ENCODE measurements at regions not wholly inside any gene's neighbourhood (a gene's known extent, or its start where the extent isn't known, plus 50 kb on each side); places are given as distances from the start of the nearest gene placed in this dataset.
"Not testable (repeated sequence)": the region's sequence is repeated elsewhere in the genome, so short reads cannot be mapped to it uniquely, and the experiment has no call there.

- H3K4me3 Mint-ChIP-seq; H3K9me3 ChIP-seq (ENCODE audit: control insufficient read depth in 1 of 2, low read length in 2 of 2); H3K9me3 Mint-ChIP-seq; H3K4me1 ChIP-seq (ENCODE audit: insufficient read depth, low read length); H3K36me3 Mint-ChIP-seq; POLR2A ChIA-PET (ENCODE audit: partially characterized antibody); H3K4me1 Mint-ChIP-seq; H3K27me3 Mint-ChIP-seq; H3K27ac ChIP-seq (ENCODE audit: low read depth, low read length); H3K4me3 ChIP-seq (ENCODE audit: low read length in 2 of 2); H3K27ac Mint-ChIP-seq; intact Hi-C loops (cut with micrococcal nuclease); DNase-seq; H3K36me3 ChIP-seq (ENCODE audit: insufficient read depth, low read length); H3K27me3 ChIP-seq (ENCODE audit: insufficient read depth, low read length); CTCF ChIA-PET (ENCODE audit: partially characterized antibody): not testable (repeated sequence)
These were observed 121.8 kb upstream of the RASA1 start for GRCh38 chr5:87145853-87146252.

DNA sequence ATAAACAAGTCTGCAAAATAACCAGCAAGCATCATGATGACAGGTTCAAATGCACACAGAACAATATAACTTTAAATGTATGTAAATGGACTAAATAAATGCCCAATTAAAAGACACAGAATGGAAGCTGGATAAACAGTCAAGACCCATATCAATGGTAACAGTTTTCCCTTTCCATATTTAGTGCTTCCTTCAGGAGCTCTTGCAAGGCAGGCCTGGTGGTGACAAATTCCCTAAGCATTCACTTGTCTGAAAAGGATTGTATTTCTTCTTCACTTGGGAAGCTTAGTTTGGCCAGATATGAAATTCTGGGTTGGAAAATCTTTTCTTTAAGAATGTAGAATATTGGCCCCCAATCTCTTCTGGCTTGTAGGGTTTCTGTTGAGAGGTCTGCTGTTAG, 120.2 kb upstream of the RASA1 start:
- Mint-ChIP-seq H3K9me3 (peaks cover 0 to 7% (median 0%) of the 10 kb centered on the region in 8 donors), H3K4me1 (peaks cover 0 to 4% (median 3%) of the 10 kb centered on the region in 4 donors), H3K36me3 (no peaks in the 10 kb centered on the region), H3K27ac (no peak overlapping the region), H3K27me3 (no peaks in the 10 kb centered on the region), H3K4me3 (no peak overlapping the region)
- Histone ChIP-seq H3K27ac (ENCODE audit: low read depth, low read length) (no peak overlapping the region), H3K9me3 (ENCODE audit: control insufficient read depth in 1 of 2, low read length in 2 of 2) (no peaks in the 10 kb centered on the region), H3K4me3 (ENCODE audit: low read length in 2 of 2) (no peak overlapping the region), H3K4me1 (ENCODE audit: insufficient read depth, low read length) (no peaks in the 10 kb centered on the region), H3K36me3 (ENCODE audit: insufficient read depth, low read length) (no peaks in the 10 kb centered on the region), H3K27me3 (ENCODE audit: insufficient read depth, low read length) (no peaks in the 10 kb centered on the region)
- intact Hi-C loops (cut with micrococcal nuclease): no loop called here
- ChIA-PET CTCF (ENCODE audit: partially characterized antibody) (interaction anchor here (0.6 to 1.6 kb wide), 3 partner anchors 9 to 17 kb away, joined by 3 read pairs; no protein-coding TSS in a partner anchor), POLR2A (ENCODE audit: partially characterized antibody) (no interaction called here)
- DNase-seq: no peak

DNA sequence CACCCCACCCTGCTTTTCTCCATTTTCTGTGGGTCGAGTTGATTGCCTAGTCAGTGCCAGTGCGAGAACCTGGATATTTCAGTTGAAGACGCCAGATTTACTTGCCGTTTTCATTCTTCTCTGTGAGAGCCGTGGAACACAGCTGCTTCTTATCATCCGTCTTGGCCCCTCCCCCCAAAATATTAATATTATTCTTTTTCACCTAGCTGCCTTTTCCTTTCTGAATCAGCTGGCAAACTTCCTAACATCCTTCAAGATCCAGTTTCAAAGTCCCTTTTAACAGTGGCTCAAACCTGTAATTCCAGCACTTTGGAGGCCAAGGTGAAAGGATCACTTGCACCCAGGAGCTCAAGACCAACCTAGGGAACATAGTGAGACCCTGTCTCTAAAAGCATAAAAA, 117.1 kb upstream of the RASA1 start:
- Mint-ChIP-seq H3K4me1 (peaks cover 0 to 4% (median 3%) of the 10 kb centered on the region in 4 donors), H3K36me3 (no peaks in the 10 kb centered on the region)
- intact Hi-C loops (cut with micrococcal nuclease): no loop called here

DNA sequence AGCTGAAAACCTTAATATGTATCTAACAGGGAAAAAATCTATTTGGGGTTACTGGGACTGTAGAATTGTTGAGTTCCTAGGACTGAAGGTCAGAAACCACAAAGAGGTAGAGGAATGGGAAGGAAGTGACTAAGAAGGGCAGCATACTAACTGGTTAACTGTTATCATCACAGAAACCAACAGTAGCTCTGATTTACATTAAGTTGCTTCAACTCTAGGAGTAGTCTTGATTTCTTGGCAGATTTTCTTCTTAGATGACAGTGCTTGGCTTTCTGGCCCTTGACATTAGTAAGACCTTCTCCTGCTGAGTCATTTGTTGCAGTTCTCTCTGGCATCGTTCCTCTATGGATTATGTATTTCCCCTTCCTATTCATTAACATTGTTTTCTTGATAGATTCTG, 116.1 kb upstream of the RASA1 start:
- intact Hi-C loops (cut with micrococcal nuclease): no loop called here

More for the DNA sequence above, 117.1 kb upstream of the RASA1 start:
- peak overlapping the region in 1 of 8 donors; percentile 15 for H3K4me3 Mint-ChIP-seq
- H3K27ac Mint-ChIP-seq: no peak overlapping the region
- peaks cover 0 to 4% (median 0%) of the 10 kb centered on the region in 8 donors for H3K9me3 Mint-ChIP-seq
- H3K27me3 ChIP-seq (ENCODE audit: insufficient read depth, low read length): no peaks in the 10 kb centered on the region
- no peak overlapping the region for H3K4me3 ChIP-seq (ENCODE audit: low read length in 2 of 2)
- no peaks in the 10 kb centered on the region for H3K4me1 ChIP-seq (ENCODE audit: insufficient read depth, low read length)
- H3K36me3 ChIP-seq (ENCODE audit: insufficient read depth, low read length): no peaks in the 10 kb centered on the region
- no peak for DNase-seq
- no peak overlapping the region for H3K27ac ChIP-seq (ENCODE audit: low read depth, low read length)
- CTCF ChIA-PET (ENCODE audit: partially characterized antibody): no interaction called here
- POLR2A ChIA-PET (ENCODE audit: partially characterized antibody): no interaction called here
- H3K9me3 ChIP-seq (ENCODE audit: control insufficient read depth in 1 of 2, low read length in 2 of 2): no peaks in the 10 kb centered on the region
- H3K27me3 Mint-ChIP-seq: no peaks in the 10 kb centered on the region

GRCh38 chr5:87152886-87153285, 114.8 kb upstream of the RASA1 start:
- peaks cover 0 to 4% (median 3%) of the 10 kb centered on the region in 4 donors for H3K4me1 Mint-ChIP-seq
- no peaks in the 10 kb centered on the region for H3K36me3 Mint-ChIP-seq
- Histone ChIP-seq H3K4me1 (ENCODE audit: insufficient read depth, low read length) (no peaks in the 10 kb centered on the region), H3K4me3 (ENCODE audit: low read length in 2 of 2) (no peak overlapping the region), H3K36me3 (ENCODE audit: insufficient read depth, low read length) (no peaks in the 10 kb centered on the region), H3K27me3 (ENCODE audit: insufficient read depth, low read length) (no peaks in the 10 kb centered on the region), H3K27ac (ENCODE audit: low read depth, low read length) (no peak overlapping the region), H3K9me3 (ENCODE audit: control insufficient read depth in 1 of 2, low read length in 2 of 2) (no peaks in the 10 kb centered on the region)
- ChIA-PET CTCF (ENCODE audit: partially characterized antibody) (no interaction called here), POLR2A (ENCODE audit: partially characterized antibody) (no interaction called here)
- peaks cover 0 to 4% (median 0%) of the 10 kb centered on the region in 8 donors for H3K9me3 Mint-ChIP-seq
- no peaks in the 10 kb centered on the region for H3K27me3 Mint-ChIP-seq
- H3K4me3 Mint-ChIP-seq: no peak overlapping the region
- DNase-seq: no peak
- intact Hi-C loops (cut with micrococcal nuclease): no loop called here
- no peak overlapping the region for H3K27ac Mint-ChIP-seq

More for the DNA sequence above, 116.1 kb upstream of the RASA1 start:
- Mint-ChIP-seq H3K36me3 (no peaks in the 10 kb centered on the region), H3K4me1 (peaks cover 0 to 4% (median 3%) of the 10 kb centered on the region in 4 donors), H3K27me3 (no peaks in the 10 kb centered on the region), H3K27ac (no peak overlapping the region), H3K4me3 (no peak overlapping the region), H3K9me3 (peaks cover 0 to 4% (median 0%) of the 10 kb centered on the region in 8 donors)
- Histone ChIP-seq H3K27ac (ENCODE audit: low read depth, low read length) (no peak overlapping the region), H3K36me3 (ENCODE audit: insufficient read depth, low read length) (no peaks in the 10 kb centered on the region), H3K4me3 (ENCODE audit: low read length in 2 of 2) (no peak overlapping the region), H3K27me3 (ENCODE audit: insufficient read depth, low read length) (no peaks in the 10 kb centered on the region), H3K4me1 (ENCODE audit: insufficient read depth, low read length) (no peaks in the 10 kb centered on the region), H3K9me3 (ENCODE audit: control insufficient read depth in 1 of 2, low read length in 2 of 2) (no peaks in the 10 kb centered on the region)
- POLR2A ChIA-PET (ENCODE audit: partially characterized antibody): no interaction called here
- CTCF ChIA-PET (ENCODE audit: partially characterized antibody): no interaction called here
- DNase-seq: no peak

DNA sequence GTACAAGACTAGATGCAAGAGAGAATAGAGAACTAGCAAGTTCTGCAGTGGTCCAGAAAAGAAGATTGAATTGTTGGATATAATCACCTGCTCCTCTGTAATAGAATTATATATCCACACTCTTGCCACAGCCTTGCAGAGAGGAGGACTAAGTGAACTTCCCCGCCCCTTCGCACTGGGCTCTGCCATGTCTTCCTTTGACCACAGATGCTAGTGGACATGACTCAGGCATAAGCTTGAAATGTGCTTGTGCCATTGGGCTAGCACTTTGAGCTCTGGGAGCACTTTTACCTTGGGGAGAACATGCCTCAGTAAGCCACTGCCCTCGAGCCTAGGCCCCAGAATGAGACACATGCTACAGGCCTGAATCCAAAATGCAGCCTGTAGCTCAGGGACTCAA, 113.5 kb upstream of the RASA1 start:
- intact Hi-C loops (cut with micrococcal nuclease): no loop called here

GRCh38 chr5:87155106-87155505, 112.6 kb upstream of the RASA1 start:
- no peak for DNase-seq
- Mint-ChIP-seq H3K36me3 (no peaks in the 10 kb centered on the region), H3K4me1 (peaks cover 0 to 4% (median 3%) of the 10 kb centered on the region in 4 donors), H3K4me3 (no peak overlapping the region), H3K9me3 (no peaks in the 10 kb centered on the region), H3K27me3 (no peaks in the 10 kb centered on the region), H3K27ac (no peak overlapping the region)
- CTCF ChIA-PET (ENCODE audit: partially characterized antibody): no interaction called here
- Histone ChIP-seq H3K4me3 (ENCODE audit: low read length in 2 of 2) (no peak overlapping the region), H3K9me3 (ENCODE audit: control insufficient read depth in 1 of 2, low read length in 2 of 2) (no peaks in the 10 kb centered on the region), H3K36me3 (ENCODE audit: insufficient read depth, low read length) (no peaks in the 10 kb centered on the region), H3K4me1 (ENCODE audit: insufficient read depth, low read length) (no peaks in the 10 kb centered on the region), H3K27me3 (ENCODE audit: insufficient read depth, low read length) (no peaks in the 10 kb centered on the region), H3K27ac (ENCODE audit: low read depth, low read length) (no peak overlapping the region)
- intact Hi-C loops (cut with micrococcal nuclease): no loop called here
- POLR2A ChIA-PET (ENCODE audit: partially characterized antibody): no interaction called here

More for the DNA sequence above, 113.5 kb upstream of the RASA1 start:
- no peaks in the 10 kb centered on the region for H3K9me3 Mint-ChIP-seq
- Histone ChIP-seq H3K27ac (ENCODE audit: low read depth, low read length) (no peak overlapping the region), H3K9me3 (ENCODE audit: control insufficient read depth in 1 of 2, low read length in 2 of 2) (no peaks in the 10 kb centered on the region), H3K4me3 (ENCODE audit: low read length in 2 of 2) (no peak overlapping the region), H3K27me3 (ENCODE audit: insufficient read depth, low read length) (no peaks in the 10 kb centered on the region), H3K4me1 (ENCODE audit: insufficient read depth, low read length) (no peaks in the 10 kb centered on the region), H3K36me3 (ENCODE audit: insufficient read depth, low read length) (no peaks in the 10 kb centered on the region)
- H3K4me3 Mint-ChIP-seq: no peak overlapping the region
- no peak overlapping the region for H3K27ac Mint-ChIP-seq
- no peak for DNase-seq
- H3K27me3 Mint-ChIP-seq: no peaks in the 10 kb centered on the region
- ChIA-PET POLR2A (ENCODE audit: partially characterized antibody) (no interaction called here), CTCF (ENCODE audit: partially characterized antibody) (no interaction called here)
- H3K4me1 Mint-ChIP-seq: peaks cover 0 to 4% (median 3%) of the 10 kb centered on the region in 4 donors
- H3K36me3 Mint-ChIP-seq: no peaks in the 10 kb centered on the region

DNA sequence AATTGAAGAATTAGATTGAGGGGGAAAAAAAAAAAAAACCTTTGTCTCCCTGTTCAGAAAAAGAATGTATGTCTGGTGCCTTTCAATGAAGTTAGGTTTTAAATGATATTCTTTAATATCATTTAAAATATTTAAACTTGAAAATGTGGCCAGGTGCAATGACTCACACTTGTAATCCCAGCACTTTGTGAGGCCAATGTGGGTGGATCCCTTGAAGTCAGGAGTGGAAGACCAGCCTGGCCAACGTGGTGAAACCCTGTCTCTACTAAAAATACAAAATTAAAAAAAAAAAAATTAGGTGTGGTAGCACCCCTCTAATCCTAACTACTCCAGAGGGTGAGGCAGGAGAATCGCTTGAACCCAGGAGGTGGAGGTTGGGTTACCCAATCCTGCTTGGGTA, 111.1 kb upstream of the RASA1 start:
- no peaks in the 10 kb centered on the region for H3K27me3 ChIP-seq (ENCODE audit: insufficient read depth, low read length)
- Mint-ChIP-seq H3K4me1 (peaks cover 0 to 1% (median under 1%) of the 10 kb centered on the region in 4 donors), H3K27me3 (no peaks in the 10 kb centered on the region), H3K36me3 (no peaks in the 10 kb centered on the region), H3K4me3 (no peak overlapping the region), H3K27ac (no peak overlapping the region), H3K9me3 (no peaks in the 10 kb centered on the region)
- H3K27ac ChIP-seq (ENCODE audit: low read depth, low read length): no peak overlapping the region
- no peak for DNase-seq
- no peaks in the 10 kb centered on the region for H3K4me1 ChIP-seq (ENCODE audit: insufficient read depth, low read length)
- no peaks in the 10 kb centered on the region for H3K36me3 ChIP-seq (ENCODE audit: insufficient read depth, low read length)
- no peak overlapping the region for H3K4me3 ChIP-seq (ENCODE audit: low read length in 2 of 2)
- POLR2A ChIA-PET (ENCODE audit: partially characterized antibody): interaction anchor here (1.1 kb wide), 1 partner anchor 26 kb away, joined by 4 read pairs; no protein-coding TSS in a partner anchor
- no peaks in the 10 kb centered on the region for H3K9me3 ChIP-seq (ENCODE audit: control insufficient read depth in 1 of 2, low read length in 2 of 2)
- intact Hi-C loops (cut with micrococcal nuclease): no loop called here
- CTCF ChIA-PET (ENCODE audit: partially characterized antibody): no interaction called here

All from CD4-positive, alpha-beta memory T cell (primary cell).